A673 (cell line): ENCODE measurements at regions not wholly inside any gene's neighbourhood (a gene's known extent, or its start where the extent isn't known, plus 50 kb on each side); places are given as distances from the start of the nearest gene placed in this dataset.

Experiments
- BruUV-seq: library from RNA; stranded (reverse); fragments of 400-500 nt; replicated peaks from 2 replicates; lab custom pipeline; 2021; lab: Mats Ljungman, UMichigan
- CTCF ChIA-PET: fragments of 300-600 bp; sonication (Branson Sonifier 250); formaldehyde crosslinking; loops from one replicate; lab custom pipeline; 2022; ENCODE audit warnings: antibody characterized with exemption; lab: Charles Lee
- POLR2A ChIA-PET: fragments of 300-600 bp; sonication (Branson Sonifier 250); formaldehyde crosslinking; loops from one replicate; lab custom pipeline; 2022; ENCODE audit warnings: antibody characterized with exemption; ENCODE audit not compliant: low non-redundant PET; lab: Charles Lee
- DNase-seq: peaks from one replicate; pipeline ENCODE4 v3.0.0-alpha.2; 2015; ENCODE audit warnings: low spot score
- H3K27ac ChIP-seq: fragments of 200-600 bp; sonication (generic); 2 replicates; pipeline ENCODE4 v1.5.1; 2016; ENCODE audit warnings: mixed run types, low read depth, mild to moderate bottlenecking, mixed read lengths, antibody characterized with exemption, low read length; ENCODE audit not compliant: poor library complexity, severe bottlenecking
- H3K27me3 ChIP-seq: fragments of 200-600 bp; sonication (generic); replicated peaks from 2 replicates; pipeline ENCODE4 v1.6.1; 2017; ENCODE audit warnings: mixed run types, low read depth, mild to moderate bottlenecking, mixed read lengths, antibody characterized with exemption, low read length; ENCODE audit not compliant: insufficient read depth, poor library complexity
- H3K36me3 ChIP-seq: fragments of 200-600 bp; sonication (generic); 2 replicates; pipeline ENCODE4 v1.6.1; 2016; ENCODE audit warnings: mixed run types, mild to moderate bottlenecking, mixed read lengths, antibody characterized with exemption, low read length; ENCODE audit not compliant: insufficient read depth, poor library complexity, severe bottlenecking
- H3K4me1 ChIP-seq: fragments of 200-600 bp; sonication (generic); 2 replicates; pipeline ENCODE4 v1.6.1; 2017; ENCODE audit warnings: mixed run types, mild to moderate bottlenecking, mixed read lengths, antibody characterized with exemption, low read length; ENCODE audit not compliant: insufficient read depth, poor library complexity, severe bottlenecking
- H3K4me3 ChIP-seq: fragments of 200-600 bp; sonication (generic); 2 replicates; pipeline ENCODE4 v1.5.1; 2016; ENCODE audit warnings: low read depth, mixed run types, mild to moderate bottlenecking, mixed read lengths, low read length; ENCODE audit not compliant: poor library complexity, severe bottlenecking
- H3K9me3 ChIP-seq: fragments of 200-600 bp; sonication (generic); 2 replicates; pipeline ENCODE4 v1.6.1; 2016; ENCODE audit warnings: mixed run types, low read depth, mild to moderate bottlenecking, mixed read lengths, antibody characterized with exemption, low read length; ENCODE audit not compliant: poor library complexity, severe bottlenecking
- CTCF ChIP-seq: fragments of 300-800, 200-600 bp; sonication (generic); conservative IDR thresholded peaks from 2 replicates; pipeline ENCODE4 v1.5.1; 2017; ENCODE audit warnings: low read depth, mild to moderate bottlenecking, antibody characterized with exemption, low read length, moderate library complexity, mixed read lengths
- EZH2 ChIP-seq: fragments of 200-600 bp; sonication (generic); IDR thresholded peaks from 2 replicates; pipeline ENCODE4 v1.6.1; 2017; ENCODE audit warnings: borderline replicate concordance, low read depth, mild to moderate bottlenecking, mixed read lengths, antibody characterized with exemption, low read length; ENCODE audit not compliant: poor library complexity, severe bottlenecking
- intact Hi-C: fragments of 100-400 bp; cut with micrococcal nuclease; formaldehyde crosslinking; loops from one replicate; pipeline ENCODE4 v1.10.0; 2022; ENCODE audit not compliant: unreplicated experiment

- H3K36me3 ChIP-seq = no peaks in the 10 kb centered on the region
- TF ChIP-seq CTCF (no peak), EZH2 (no peak)
- no peak for DNase-seq
- H3K9me3 ChIP-seq = no peaks in the 10 kb centered on the region
- CTCF ChIA-PET = no interaction called here
- intact Hi-C loops = no loop called here
- no TSS peak for BruUV-seq
- H3K27ac ChIP-seq = no peak overlapping the region
- peaks cover 8% of the 10 kb centered on the region for H3K4me1 ChIP-seq
- POLR2A ChIA-PET = no interaction called here
- no peak overlapping the region for H3K4me3 ChIP-seq
- no peaks in the 10 kb centered on the region for H3K27me3 ChIP-seq
Measured at GRCh38 chr1:229867726-229868125, 199.3 kb upstream of the GALNT2 start.

DNA sequence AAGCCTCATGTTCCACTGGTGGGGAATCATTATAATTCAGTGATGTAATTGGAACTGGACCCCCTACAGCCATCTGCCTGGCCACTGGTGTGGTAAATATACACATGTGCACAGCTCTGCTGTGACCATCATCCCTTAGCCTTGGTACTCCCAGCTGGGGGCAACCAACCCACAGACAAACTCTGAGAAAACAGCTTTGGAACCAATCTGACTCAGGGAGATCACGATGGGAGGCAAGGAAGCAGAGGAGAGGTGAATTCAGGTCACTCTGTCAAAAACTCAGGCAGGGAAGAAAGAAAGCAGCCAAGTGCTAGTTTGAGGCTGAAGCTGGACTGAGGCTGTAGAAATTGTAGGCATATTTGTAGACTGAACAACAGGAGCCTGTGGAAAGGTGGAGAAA, 197.8 kb upstream of the GALNT2 start:
- H3K4me1 ChIP-seq = peaks cover 8% of the 10 kb centered on the region
- ChIA-PET POLR2A (no interaction called here), CTCF (no interaction called here)
- H3K27ac ChIP-seq = no peak overlapping the region
- intact Hi-C loops = no loop called here
- no peaks in the 10 kb centered on the region for H3K9me3 ChIP-seq
- TF ChIP-seq EZH2 (no peak), CTCF (no peak)
- H3K27me3 ChIP-seq = no peaks in the 10 kb centered on the region
- H3K4me3 ChIP-seq = no peak overlapping the region
- no peak for DNase-seq
- no peaks in the 10 kb centered on the region for H3K36me3 ChIP-seq
- no TSS peak for BruUV-seq

DNA sequence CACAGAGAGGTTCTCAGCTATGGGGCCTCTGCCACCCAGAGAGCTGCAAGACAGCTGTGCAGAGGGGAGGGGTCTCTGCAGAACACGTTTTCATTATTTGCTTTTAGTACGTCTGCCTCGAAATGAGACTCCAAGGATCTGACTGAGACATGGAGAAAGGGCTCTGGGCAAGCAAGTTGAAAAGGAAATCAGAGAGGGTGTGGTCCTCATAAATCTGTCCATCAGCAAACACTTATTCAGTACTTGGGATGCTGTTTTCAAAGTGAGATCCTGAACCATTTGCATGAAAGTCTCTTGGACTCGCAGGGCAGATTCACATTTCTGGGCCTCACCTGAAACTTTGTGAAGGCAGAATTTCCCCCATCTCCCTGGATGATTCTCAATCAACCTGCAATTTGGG, 197.4 kb upstream of the GALNT2 start:
- H3K4me3 ChIP-seq = no peak overlapping the region
- no peak for TF ChIP-seq CTCF
- TF ChIP-seq EZH2 = no peak
- CTCF ChIA-PET = no interaction called here
- no peaks in the 10 kb centered on the region for H3K9me3 ChIP-seq
- BruUV-seq = no TSS peak
- H3K27ac ChIP-seq = no peak overlapping the region
- intact Hi-C loops = no loop called here
- peak; percentile 22 for DNase-seq
- H3K36me3 ChIP-seq = no peaks in the 10 kb centered on the region
- H3K27me3 ChIP-seq = no peaks in the 10 kb centered on the region
- POLR2A ChIA-PET = no interaction called here
- H3K4me1 ChIP-seq = peaks cover 8% of the 10 kb centered on the region
